DMS79 treated with DMSO at 0.1 percent for 48 hours (cell line): ENCODE measurements at regions not wholly inside any gene's neighbourhood (a gene's known extent, or its start where the extent isn't known, plus 50 kb on each side); places are given as distances from the start of the nearest gene placed in this dataset.
"Not testable (repeated sequence)": the region's sequence is repeated elsewhere in the genome, so short reads cannot be mapped to it uniquely, and the experiment has no call there.

Experiments used
- DNase-seq: peaks from one replicate; lab custom pipeline; 2025; lab: John Stamatoyannopoulos, UW

GRCh38 chr4:27964095-27964494, 1103.5 kb downstream of the STIM2 start:
- no peak for DNase-seq

GRCh38 chr4:27966664-27967063, 1106.0 kb downstream of the STIM2 start:
- DNase-seq = no peak

GRCh38 chr4:27973056-27973455, 1112.4 kb downstream of the STIM2 start:
- no peak for DNase-seq

GRCh38 chr4:27973700-27974099, 1113.1 kb downstream of the STIM2 start:
- no peak for DNase-seq

GRCh38 chr4:27974339-27974738, 1113.7 kb downstream of the STIM2 start:
- no peak for DNase-seq

GRCh38 chr4:27974881-27975280, 1114.2 kb downstream of the STIM2 start:
- not testable (repeated sequence) for DNase-seq

- DNase-seq = not testable (repeated sequence)
Measured at GRCh38 chr4:27978427-27979109, 1117.9 kb downstream of the STIM2 start.

- no peak for DNase-seq
Measured at GRCh38 chr4:27985522-27985921, 1124.9 kb downstream of the STIM2 start.

GRCh38 chr4:27986476-27986875, 1125.8 kb downstream of the STIM2 start:
- DNase-seq = no peak

GRCh38 chr4:28001698-28002097, 1141.1 kb downstream of the STIM2 start:
- no peak for DNase-seq

GRCh38 chr4:28004520-28004919, 1143.9 kb downstream of the STIM2 start:
- DNase-seq = no peak

- no peak for DNase-seq
Measured at GRCh38 chr4:28006021-28006420, 1145.4 kb downstream of the STIM2 start.

- no peak for DNase-seq
Measured at GRCh38 chr4:28007693-28008092, 1147.1 kb downstream of the STIM2 start.

- no peak for DNase-seq
Measured at GRCh38 chr4:28009541-28009940, 1148.9 kb downstream of the STIM2 start.

GRCh38 chr4:28010577-28011240, 1150.1 kb downstream of the STIM2 start:
- DNase-seq = no peak

GRCh38 chr4:28014469-28014868, 1153.8 kb downstream of the STIM2 start:
- no peak for DNase-seq

GRCh38 chr4:28015996-28016395, 1155.4 kb downstream of the STIM2 start:
- no peak for DNase-seq

GRCh38 chr4:28038253-28038652, 1177.6 kb downstream of the STIM2 start:
- not testable (repeated sequence) for DNase-seq

- no peak for DNase-seq
Measured at GRCh38 chr4:28062562-28062961, 1201.9 kb downstream of the STIM2 start.

- DNase-seq = no peak
Measured at GRCh38 chr4:28073860-28074555, 1213.4 kb downstream of the STIM2 start.

- DNase-seq = no peak
Measured at GRCh38 chr4:28075401-28075956, 1214.8 kb downstream of the STIM2 start.

GRCh38 chr4:28077203-28077602, 1216.6 kb downstream of the STIM2 start:
- not testable (repeated sequence) for DNase-seq
